ENCODE measurements at regions not wholly inside any gene's neighbourhood (a gene's known extent, or its start where the extent isn't known, plus 50 kb on each side); places are given as distances from the start of the nearest gene placed in this dataset.
A peak's percentile ranks its signal among the peaks of the same experiment; 100 is the strongest.

- no peak overlapping the region for H3K4me3 ChIP-seq
- no peaks in the 10 kb centered on the region for H3K9me3 ChIP-seq (replicated peaks in 1 of 3)
- no peaks in the 10 kb centered on the region for H3K36me3 ChIP-seq (replicated peaks in 1 of 2)
- no peaks in the 10 kb centered on the region for H3K27me3 ChIP-seq
- TF ChIP-seq POLR2A (IDR thresholded peaks at IDR 0.05) = no peak
- TF ChIP-seq, protein P1, sequence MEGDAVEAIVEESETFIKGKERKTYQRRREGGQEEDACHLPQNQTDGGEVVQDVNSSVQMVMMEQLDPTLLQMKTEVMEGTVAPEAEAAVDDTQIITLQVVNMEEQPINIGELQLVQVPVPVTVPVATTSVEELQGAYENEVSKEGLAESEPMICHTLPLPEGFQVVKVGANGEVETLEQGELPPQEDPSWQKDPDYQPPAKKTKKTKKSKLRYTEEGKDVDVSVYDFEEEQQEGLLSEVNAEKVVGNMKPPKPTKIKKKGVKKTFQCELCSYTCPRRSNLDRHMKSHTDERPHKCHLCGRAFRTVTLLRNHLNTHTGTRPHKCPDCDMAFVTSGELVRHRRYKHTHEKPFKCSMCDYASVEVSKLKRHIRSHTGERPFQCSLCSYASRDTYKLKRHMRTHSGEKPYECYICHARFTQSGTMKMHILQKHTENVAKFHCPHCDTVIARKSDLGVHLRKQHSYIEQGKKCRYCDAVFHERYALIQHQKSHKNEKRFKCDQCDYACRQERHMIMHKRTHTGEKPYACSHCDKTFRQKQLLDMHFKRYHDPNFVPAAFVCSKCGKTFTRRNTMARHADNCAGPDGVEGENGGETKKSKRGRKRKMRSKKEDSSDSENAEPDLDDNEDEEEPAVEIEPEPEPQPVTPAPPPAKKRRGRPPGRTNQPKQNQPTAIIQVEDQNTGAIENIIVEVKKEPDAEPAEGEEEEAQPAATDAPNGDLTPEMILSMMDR (IDR thresholded peaks at IDR 0.05) = no peak
- WGBS, 4 donors = 65 to 81% (median 77%) methylated on average over 3 of the region's 3 CpGs
- no peaks in the 10 kb centered on the region for H3K4me1 ChIP-seq (replicated peaks in 1 of 2)
- intact Hi-C loops (cut with DNase I) = no loop called here
- no peak overlapping the region for H3K27ac ChIP-seq
- DNase-seq = no peak
Measured at GRCh38 chr5:75985077-75985476, 98.1 kb upstream of the SV2C start.

- TF ChIP-seq, protein P1 (IDR thresholded peaks at IDR 0.05) = no peak
- TF ChIP-seq POLR2A (IDR thresholded peaks at IDR 0.05) = no peak
- no peak overlapping the region for H3K27ac ChIP-seq
- intact Hi-C loops (cut with DNase I) = no loop called here
- no peak overlapping the region for H3K4me3 ChIP-seq
- H3K36me3 ChIP-seq (replicated peaks in 1 of 2) = no peaks in the 10 kb centered on the region
- H3K4me1 ChIP-seq (replicated peaks in 1 of 2) = no peaks in the 10 kb centered on the region
- H3K9me3 ChIP-seq (replicated peaks in 1 of 3) = no peaks in the 10 kb centered on the region
- WGBS, 4 donors = 87 to 91% (median 89%) methylated on average over 5 of the region's 5 CpGs
- peaks cover 10% of the 10 kb centered on the region for H3K27me3 ChIP-seq
- DNase-seq = no peak
Measured at GRCh38 chr5:75975496-75975895, 107.7 kb upstream of the SV2C start.

DNA sequence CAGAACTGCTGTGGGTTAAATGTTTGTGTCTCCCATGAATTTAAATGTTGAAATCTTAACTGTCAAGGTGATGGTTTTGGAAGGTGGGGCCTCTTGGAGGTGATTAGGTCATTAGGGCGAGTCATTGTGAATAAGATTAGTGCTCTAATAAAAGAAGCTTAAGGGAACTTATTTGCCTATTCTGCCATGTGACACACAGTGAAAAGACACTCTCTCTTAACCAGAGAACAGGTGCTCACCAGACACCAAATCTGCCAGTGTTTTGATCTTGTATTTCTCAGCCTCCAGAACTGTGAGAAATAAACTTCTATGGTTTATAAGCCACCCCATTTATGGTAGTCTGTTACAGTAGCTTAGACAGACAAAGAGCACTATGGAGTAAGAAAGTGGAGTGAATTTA is 117.9 kb upstream of the SV2C start:
- Histone ChIP-seq H3K27ac (no peak overlapping the region), H3K4me3 (no peak overlapping the region), H3K9me3 (replicated peaks in 1 of 3) (no peaks in the 10 kb centered on the region), H3K4me1 (replicated peaks in 1 of 2) (no peaks in the 10 kb centered on the region), H3K27me3 (no peaks in the 10 kb centered on the region), H3K36me3 (replicated peaks in 1 of 2) (no peaks in the 10 kb centered on the region)
- no peak for DNase-seq
- WGBS, 4 donors = 49 to 73% (median 62%) methylated on average over 1 of the region's 1 CpG
- intact Hi-C loops (cut with DNase I) = no loop called here
- TF ChIP-seq, protein P1 (IDR thresholded peaks at IDR 0.05) = no peak
- TF ChIP-seq POLR2A (IDR thresholded peaks at IDR 0.05) = no peak

GRCh38 chr5:75964008-75964407 is 119.2 kb upstream of the SV2C start:
- intact Hi-C loops (cut with DNase I) = no loop called here
- Histone ChIP-seq H3K27me3 (no peaks in the 10 kb centered on the region), H3K4me1 (replicated peaks in 1 of 2) (no peaks in the 10 kb centered on the region), H3K4me3 (no peak overlapping the region), H3K27ac (no peak overlapping the region), H3K9me3 (replicated peaks in 1 of 3) (no peaks in the 10 kb centered on the region), H3K36me3 (replicated peaks in 1 of 2) (no peaks in the 10 kb centered on the region)
- no peak for TF ChIP-seq POLR2A (IDR thresholded peaks at IDR 0.05)
- TF ChIP-seq, protein P1 (IDR thresholded peaks at IDR 0.05) = no peak
- whole genome bisulfite sequencing, 4 donors = 63 to 75% (median 72%) methylated on average over 2 of the region's 2 CpGs
- DNase-seq = peak in 1 of 7 donors; percentile 15
